ENCODE measurements at regions not wholly inside any gene's neighbourhood (a gene's known extent, or its start where the extent isn't known, plus 50 kb on each side); places are given as distances from the start of the nearest gene placed in this dataset.

GRCh38 chr12:63313139-63313538 is 162.1 kb upstream of the AVPR1A start:
- Histone ChIP-seq H3K27me3 (no peaks in the 10 kb centered on the region), H3K9me3 (peaks cover 0 to 15% (median 9%) of the 10 kb centered on the region in 4 donors), H3K4me3 (no peak overlapping the region), H3K4me1 (no peaks in the 10 kb centered on the region), H3K36me3 (no peaks in the 10 kb centered on the region), H3K27ac (replicated peaks in 1 of 4) (no peak overlapping the region)
- intact Hi-C loops (cut with DNase I): no loop called here
- TF ChIP-seq CTCF (IDR thresholded peaks at IDR 0.05): no peak
- no peak for TF ChIP-seq POLR2AphosphoS5 (IDR thresholded peaks at IDR 0.05)
- no peak for TF ChIP-seq EP300 (IDR thresholded peaks at IDR 0.05)
- no peak for TF ChIP-seq POLR2A (IDR thresholded peaks at IDR 0.05; ENCODE audit: low read depth)
- no peak for DNase-seq (ENCODE audit: extremely low spot score)
- 94% methylated on average over 3 of the region's 3 CpGs for whole genome bisulfite sequencing

GRCh38 chr12:63308671-63309070 is 157.7 kb upstream of the AVPR1A start:
- peaks cover 0 to 12% (median 8%) of the 10 kb centered on the region in 4 donors for H3K9me3 ChIP-seq
- H3K36me3 ChIP-seq: no peaks in the 10 kb centered on the region
- 48% methylated on average over 3 of the region's 3 CpGs for WGBS
- intact Hi-C loops (cut with DNase I): no loop called here
- TF ChIP-seq CTCF (IDR thresholded peaks at IDR 0.05) (no peak), POLR2AphosphoS5 (IDR thresholded peaks at IDR 0.05) (no peak), EP300 (IDR thresholded peaks at IDR 0.05) (no peak)
- no peak overlapping the region for H3K27ac ChIP-seq (replicated peaks in 1 of 4)
- no peaks in the 10 kb centered on the region for H3K27me3 ChIP-seq
- H3K4me1 ChIP-seq: no peaks in the 10 kb centered on the region
- H3K4me3 ChIP-seq: no peak overlapping the region
- no peak for DNase-seq (ENCODE audit: extremely low spot score)

- TF ChIP-seq CTCF (IDR thresholded peaks at IDR 0.05) (no peak), EP300 (IDR thresholded peaks at IDR 0.05) (no peak), POLR2AphosphoS5 (IDR thresholded peaks at IDR 0.05) (no peak), POLR2A (IDR thresholded peaks at IDR 0.05; ENCODE audit: low read depth) (no peak)
Observed at GRCh38 chr12:63307849-63308248, 156.8 kb upstream of the AVPR1A start.

GRCh38 chr12:63305901-63306875 is 155.2 kb upstream of the AVPR1A start:
- peaks cover 0 to 12% (median 8%) of the 10 kb centered on the region in 4 donors for H3K9me3 ChIP-seq
- 92% methylated on average over 14 of the region's 14 CpGs for WGBS
- intact Hi-C loops (cut with DNase I): no loop called here
- no peaks in the 10 kb centered on the region for H3K27me3 ChIP-seq
- H3K4me3 ChIP-seq: no peak overlapping the region
- H3K27ac ChIP-seq (replicated peaks in 1 of 4): no peak overlapping the region
- H3K4me1 ChIP-seq: no peaks in the 10 kb centered on the region
- H3K36me3 ChIP-seq: no peaks in the 10 kb centered on the region
- DNase-seq (ENCODE audit: extremely low spot score): no peak
- TF ChIP-seq POLR2A (IDR thresholded peaks at IDR 0.05; ENCODE audit: low read depth) (no peak), CTCF (IDR thresholded peaks at IDR 0.05) (no peak), POLR2AphosphoS5 (IDR thresholded peaks at IDR 0.05) (no peak), EP300 (IDR thresholded peaks at IDR 0.05) (no peak)

More at GRCh38 chr12:63307849-63308248, 156.8 kb upstream of the AVPR1A start:
- Histone ChIP-seq H3K9me3 (peaks cover 0 to 12% (median 8%) of the 10 kb centered on the region in 4 donors), H3K27ac (replicated peaks in 1 of 4) (no peak overlapping the region), H3K36me3 (no peaks in the 10 kb centered on the region), H3K4me1 (no peaks in the 10 kb centered on the region), H3K27me3 (no peaks in the 10 kb centered on the region), H3K4me3 (no peak overlapping the region)
- WGBS: 90% methylated on average over 8 of the region's 8 CpGs
- DNase-seq (ENCODE audit: extremely low spot score): no peak
- intact Hi-C loops (cut with DNase I): no loop called here
